Caco-2 (cell line): ENCODE measurements at regions not wholly inside any gene's neighbourhood (a gene's known extent, or its start where the extent isn't known, plus 50 kb on each side); places are given as distances from the start of the nearest gene placed in this dataset.

Experiments used
- BruUV-seq: library from RNA; stranded (reverse); fragments of 400-500 nt; replicated peaks from 2 replicates; lab custom pipeline; 2021; lab: Mats Ljungman, UMichigan
- CTCF ChIA-PET: fragments of 300-600 bp; sonication (Branson Sonifier 250); formaldehyde crosslinking; loops from one replicate; lab custom pipeline; 2022; ENCODE audit warnings: antibody characterized with exemption; lab: Charles Lee
- POLR2A ChIA-PET: fragments of 300-600 bp; sonication (Branson Sonifier 250); formaldehyde crosslinking; loops from one replicate; lab custom pipeline; 2022; ENCODE audit warnings: antibody characterized with exemption; lab: Charles Lee
- DNase-seq, 2 experiments: peaks; one replicate each; pipeline versions ENCODE4 v3.0.0 to v3.0.0-alpha.2; 2020 to 2022
- H3K27me3 ChIP-seq: replicated peaks from 2 replicates; pipeline ENCODE4 v1.6.0; 2011; ENCODE audit warnings: low read length; ENCODE audit not compliant: control insufficient read depth, insufficient read depth
- H3K36me3 ChIP-seq: 2 replicates; pipeline ENCODE4 v1.5.1; 2011; ENCODE audit warnings: low read length; ENCODE audit not compliant: control insufficient read depth, insufficient read depth
- H3K4me1 ChIP-seq: fragments of 250-450 bp; sonication (Bioruptor Pico); 2 replicates; pipeline ENCODE4 v1.5.1; 2020; ENCODE audit warnings: mild to moderate bottlenecking
- H3K4me3 ChIP-seq: 2 replicates; pipeline ENCODE4 v1.5.1; 2011; ENCODE audit warnings: low read depth, mild to moderate bottlenecking, control low read depth, low read length
- H3K9me3 ChIP-seq: fragments of 250-450 bp; sonication (Bioruptor Pico); 2 replicates; pipeline ENCODE4 v1.5.1; 2020; ENCODE audit warnings: mild to moderate bottlenecking, moderate library complexity
- H3K27ac Mint-ChIP-seq: one replicate; pipeline ENCODE4 v1.8.0; 2022; ENCODE audit warnings: mixed read lengths; ENCODE audit not compliant: unreplicated experiment
- H3K27me3 Mint-ChIP-seq: one replicate; pipeline ENCODE4 v1.8.0; 2022; ENCODE audit warnings: mixed read lengths; ENCODE audit not compliant: insufficient read depth, unreplicated experiment
- H3K36me3 Mint-ChIP-seq: one replicate; pipeline ENCODE4 v1.8.0; 2022; ENCODE audit warnings: mild to moderate bottlenecking, mixed read lengths; ENCODE audit not compliant: insufficient read depth, unreplicated experiment
- H3K4me1 Mint-ChIP-seq: one replicate; pipeline ENCODE4 v1.8.0; 2022; ENCODE audit warnings: low read depth, mixed read lengths; ENCODE audit not compliant: unreplicated experiment
- H3K4me3 Mint-ChIP-seq: one replicate; pipeline ENCODE4 v1.8.0; 2022; ENCODE audit warnings: mild to moderate bottlenecking, moderate library complexity, mixed read lengths; ENCODE audit not compliant: unreplicated experiment
- H3K9me3 Mint-ChIP-seq: one replicate; pipeline ENCODE4 v1.8.0; 2022; ENCODE audit warnings: mixed read lengths; ENCODE audit not compliant: unreplicated experiment
- CTCF ChIP-seq, 2 experiments: fragments of 200-600 bp in 1 of 2; IDR thresholded peaks; 1 replicate in 1 of 2; 2 replicates in 1 of 2; pipeline versions ENCODE4 v1.5.1 to v1.8.0; 2011 to 2022; ENCODE audit warnings: antibody characterized with exemption in 1 of 2, control low read depth in 1 of 2, inconsistent platforms in 1 of 2, low read depth in 1 of 2, low read length in 1 of 2, mild to moderate bottlenecking in 1 of 2, moderate library complexity in 1 of 2; ENCODE audit not compliant: insufficient read depth in 1 of 2, severe bottlenecking in 1 of 2, unreplicated experiment in 1 of 2
- intact Hi-C: fragments of 100-400 bp; cut with micrococcal nuclease; formaldehyde crosslinking; loops from one replicate; pipeline ENCODE4 v1.10.0; 2022; ENCODE audit not compliant: unreplicated experiment

GRCh38 chr5:121246971-121247370, 604.7 kb upstream of the FTMT start:
- Histone ChIP-seq H3K9me3 (no peaks in the 10 kb centered on the region), H3K27me3 (no peaks in the 10 kb centered on the region), H3K4me1 (0 out of 2 replicates have a peak, but pooled peaks cover 3% of the 10 kb centered on the region), H3K36me3 (no peaks in the 10 kb centered on the region), H3K4me3 (no peak overlapping the region)
- Mint-ChIP-seq H3K4me3 (no peak overlapping the region), H3K4me1 (no peaks in the 10 kb centered on the region), H3K27ac (no peak overlapping the region), H3K9me3 (no peaks in the 10 kb centered on the region), H3K36me3 (no peaks in the 10 kb centered on the region), H3K27me3 (no peaks in the 10 kb centered on the region)
- BruUV-seq: no TSS peak
- DNase-seq: no peak
- POLR2A ChIA-PET: no interaction called here
- TF ChIP-seq CTCF (IDR thresholded peaks at IDR 0.05; ENCODE audit: insufficient read depth in 1 of 2, low read depth in 1 of 2, low read length in 1 of 2, severe bottlenecking in 1 of 2, unreplicated experiment in 1 of 2): no peak
- intact Hi-C loops: no loop called here
- CTCF ChIA-PET: no interaction called here

GRCh38 chr5:121251954-121252353, 599.7 kb upstream of the FTMT start:
- Histone ChIP-seq H3K4me3 (no peak overlapping the region), H3K4me1 (0 out of 2 replicates have a peak, but pooled peaks cover 6% of the 10 kb centered on the region), H3K9me3 (no peaks in the 10 kb centered on the region), H3K27me3 (no peaks in the 10 kb centered on the region), H3K36me3 (no peaks in the 10 kb centered on the region)
- Mint-ChIP-seq H3K9me3 (no peaks in the 10 kb centered on the region), H3K27me3 (no peaks in the 10 kb centered on the region), H3K36me3 (no peaks in the 10 kb centered on the region), H3K27ac (no peak overlapping the region), H3K4me3 (no peak overlapping the region), H3K4me1 (no peaks in the 10 kb centered on the region)
- BruUV-seq: no TSS peak
- POLR2A ChIA-PET: no interaction called here
- DNase-seq: no peak
- intact Hi-C loops: no loop called here
- CTCF ChIA-PET: no interaction called here
- TF ChIP-seq CTCF (IDR thresholded peaks at IDR 0.05; ENCODE audit: insufficient read depth in 1 of 2, low read depth in 1 of 2, low read length in 1 of 2, severe bottlenecking in 1 of 2, unreplicated experiment in 1 of 2): no peak

- Histone ChIP-seq H3K4me3 (no peak overlapping the region), H3K27me3 (no peaks in the 10 kb centered on the region), H3K4me1 (no peaks in the 10 kb centered on the region), H3K36me3 (no peaks in the 10 kb centered on the region), H3K9me3 (no peaks in the 10 kb centered on the region)
- TF ChIP-seq CTCF (IDR thresholded peaks at IDR 0.05; ENCODE audit: insufficient read depth in 1 of 2, low read depth in 1 of 2, low read length in 1 of 2, severe bottlenecking in 1 of 2, unreplicated experiment in 1 of 2): no peak
- H3K27ac Mint-ChIP-seq: no peak overlapping the region
- ChIA-PET POLR2A (no interaction called here), CTCF (no interaction called here)
- H3K27me3 Mint-ChIP-seq: no peaks in the 10 kb centered on the region
- H3K36me3 Mint-ChIP-seq: no peaks in the 10 kb centered on the region
- DNase-seq: no peak
- no peaks in the 10 kb centered on the region for H3K4me1 Mint-ChIP-seq
- no peaks in the 10 kb centered on the region for H3K9me3 Mint-ChIP-seq
- H3K4me3 Mint-ChIP-seq: no peak overlapping the region
- intact Hi-C loops: no loop called here
- BruUV-seq: no TSS peak
These were observed 594.1 kb upstream of the FTMT start for GRCh38 chr5:121257621-121258020.
